ENCODE measurements at regions not wholly inside any gene's neighbourhood (a gene's known extent, or its start where the extent isn't known, plus 50 kb on each side); places are given as distances from the start of the nearest gene placed in this dataset.

DNA sequence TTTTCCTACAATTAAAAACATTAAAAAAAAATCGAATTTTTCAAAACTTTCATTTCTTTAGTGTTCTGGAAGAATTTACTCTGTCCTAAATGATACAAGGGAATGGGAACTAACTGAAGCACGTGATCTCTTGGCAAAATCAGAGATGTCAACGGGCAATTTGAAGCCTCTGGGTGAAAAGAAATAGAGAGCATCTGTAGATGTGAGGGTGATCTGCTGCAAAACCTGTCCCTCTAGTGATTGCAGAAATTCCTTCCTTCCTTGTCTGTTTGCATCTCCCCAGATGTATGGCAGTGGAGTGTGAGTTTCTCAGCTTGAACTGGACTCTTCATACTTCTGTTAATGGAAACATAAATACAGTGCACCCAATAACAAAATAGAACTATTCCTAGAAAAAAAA lies 100.5 kb upstream of the S1PR1 start:
- TF ChIP-seq EZH2phosphoT487 (IDR thresholded peaks at IDR 0.05; ENCODE audit: insufficient read depth, low read depth) (no peak), EZH2 (IDR thresholded peaks at IDR 0.05; ENCODE audit: insufficient read depth, poor library complexity, severe bottlenecking) (no peak)

Measured in GM23248 (cell line).